ENCODE measurements at regions not wholly inside any gene's neighbourhood (a gene's known extent, or its start where the extent isn't known, plus 50 kb on each side); places are given as distances from the start of the nearest gene placed in this dataset.

- H3K4me3 ChIP-seq (ENCODE audit: low read depth in 1 of 2, low read length in 2 of 2): no peak overlapping the region
- 44 to 47% methylated on average over 1 of the region's 1 CpG for WGBS, 2 donors
- no peaks in the 10 kb centered on the region for H3K36me3 ChIP-seq (ENCODE audit: control insufficient read depth in 2 of 2, insufficient read depth in 2 of 2, low read length in 1 of 2)
- no peak overlapping the region for H3K27ac ChIP-seq (ENCODE audit: low read depth in 2 of 2, low read length in 1 of 2)
- H3K9me3 ChIP-seq (ENCODE audit: control insufficient read depth in 2 of 2, insufficient read depth in 1 of 2, low read depth in 1 of 2, low read length in 1 of 2): no peaks in the 10 kb centered on the region
- no peaks in the 10 kb centered on the region for H3K27me3 ChIP-seq (ENCODE audit: control insufficient read depth in 1 of 2, insufficient read depth in 2 of 2, low read length in 2 of 2)
- H3K4me1 ChIP-seq (ENCODE audit: control insufficient read depth in 2 of 2, insufficient read depth in 2 of 2, low read length in 1 of 2): no peaks in the 10 kb centered on the region
These were observed 169.4 kb upstream of the TMEM161B start for GRCh38 chr5:88438006-88438405.

GRCh38 chr5:88436290-88436689 lies 167.6 kb upstream of the TMEM161B start:
- Histone ChIP-seq H3K4me1 (ENCODE audit: control insufficient read depth in 2 of 2, insufficient read depth in 2 of 2, low read length in 1 of 2) (no peaks in the 10 kb centered on the region), H3K9me3 (ENCODE audit: control insufficient read depth in 2 of 2, insufficient read depth in 1 of 2, low read depth in 1 of 2, low read length in 1 of 2) (no peaks in the 10 kb centered on the region), H3K27me3 (ENCODE audit: control insufficient read depth in 1 of 2, insufficient read depth in 2 of 2, low read length in 2 of 2) (no peaks in the 10 kb centered on the region), H3K27ac (ENCODE audit: low read depth in 2 of 2, low read length in 1 of 2) (no peak overlapping the region), H3K4me3 (ENCODE audit: low read depth in 1 of 2, low read length in 2 of 2) (no peak overlapping the region), H3K36me3 (ENCODE audit: control insufficient read depth in 2 of 2, insufficient read depth in 2 of 2, low read length in 1 of 2) (no peaks in the 10 kb centered on the region)
- 91 to 95% methylated on average over 2 of the region's 2 CpGs for WGBS, 2 donors

GRCh38 chr5:88428633-88429032 lies 160.0 kb upstream of the TMEM161B start:
- no peak overlapping the region for H3K4me3 ChIP-seq (ENCODE audit: low read depth in 1 of 2, low read length in 2 of 2)
- WGBS, 2 donors: 53 to 60% methylated on average over 1 of the region's 1 CpG

GRCh38 chr5:88426441-88426840 lies 157.8 kb upstream of the TMEM161B start:
- Histone ChIP-seq H3K9me3 (ENCODE audit: control insufficient read depth in 2 of 2, insufficient read depth in 1 of 2, low read depth in 1 of 2, low read length in 1 of 2) (peaks cover 0 to 6% of the 10 kb centered on the region in 2 donors), H3K4me1 (ENCODE audit: control insufficient read depth in 2 of 2, insufficient read depth in 2 of 2, low read length in 1 of 2) (no peaks in the 10 kb centered on the region), H3K36me3 (ENCODE audit: control insufficient read depth in 2 of 2, insufficient read depth in 2 of 2, low read length in 1 of 2) (no peaks in the 10 kb centered on the region), H3K27me3 (ENCODE audit: control insufficient read depth in 1 of 2, insufficient read depth in 2 of 2, low read length in 2 of 2) (no peaks in the 10 kb centered on the region), H3K4me3 (ENCODE audit: low read depth in 1 of 2, low read length in 2 of 2) (no peak overlapping the region), H3K27ac (ENCODE audit: low read depth in 2 of 2, low read length in 1 of 2) (no peak overlapping the region)

More at GRCh38 chr5:88428633-88429032, 160.0 kb upstream of the TMEM161B start:
- H3K27ac ChIP-seq (ENCODE audit: low read depth in 2 of 2, low read length in 1 of 2): no peak overlapping the region
- peaks cover 0 to 6% of the 10 kb centered on the region in 2 donors for H3K9me3 ChIP-seq (ENCODE audit: control insufficient read depth in 2 of 2, insufficient read depth in 1 of 2, low read depth in 1 of 2, low read length in 1 of 2)
- no peaks in the 10 kb centered on the region for H3K36me3 ChIP-seq (ENCODE audit: control insufficient read depth in 2 of 2, insufficient read depth in 2 of 2, low read length in 1 of 2)
- no peaks in the 10 kb centered on the region for H3K4me1 ChIP-seq (ENCODE audit: control insufficient read depth in 2 of 2, insufficient read depth in 2 of 2, low read length in 1 of 2)
- no peaks in the 10 kb centered on the region for H3K27me3 ChIP-seq (ENCODE audit: control insufficient read depth in 1 of 2, insufficient read depth in 2 of 2, low read length in 2 of 2)

DNA sequence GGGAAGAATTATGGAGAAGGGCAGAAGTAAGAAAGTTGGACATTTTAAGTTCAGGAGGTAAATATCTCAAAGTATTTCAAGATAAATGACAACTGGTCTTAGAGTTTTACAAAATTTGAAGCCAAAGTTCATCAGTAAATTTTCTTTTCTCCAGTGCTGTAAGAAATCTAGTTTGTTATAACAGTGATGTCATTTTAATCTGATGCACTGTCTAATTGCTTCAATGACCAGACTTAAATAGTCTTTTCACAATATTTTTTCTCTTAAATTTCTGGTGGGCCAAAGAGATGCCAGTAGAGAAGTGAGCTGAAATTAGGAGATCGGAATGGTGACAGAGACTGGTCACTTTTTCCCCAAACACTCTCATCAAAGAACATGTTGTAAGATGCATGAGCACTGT lies 156.5 kb upstream of the TMEM161B start:
- H3K27ac ChIP-seq (ENCODE audit: low read depth in 2 of 2, low read length in 1 of 2): no peak overlapping the region
- no peaks in the 10 kb centered on the region for H3K27me3 ChIP-seq (ENCODE audit: control insufficient read depth in 1 of 2, insufficient read depth in 2 of 2, low read length in 2 of 2)
- no peaks in the 10 kb centered on the region for H3K36me3 ChIP-seq (ENCODE audit: control insufficient read depth in 2 of 2, insufficient read depth in 2 of 2, low read length in 1 of 2)
- H3K9me3 ChIP-seq (ENCODE audit: control insufficient read depth in 2 of 2, insufficient read depth in 1 of 2, low read depth in 1 of 2, low read length in 1 of 2): no peaks in the 10 kb centered on the region
- WGBS, 2 donors: 95% methylated on average over 1 of the region's 1 CpG
- no peak overlapping the region for H3K4me3 ChIP-seq (ENCODE audit: low read depth in 1 of 2, low read length in 2 of 2)
- no peaks in the 10 kb centered on the region for H3K4me1 ChIP-seq (ENCODE audit: control insufficient read depth in 2 of 2, insufficient read depth in 2 of 2, low read length in 1 of 2)

GRCh38 chr5:88419931-88420330 lies 151.3 kb upstream of the TMEM161B start:
- H3K27ac ChIP-seq (ENCODE audit: low read depth in 2 of 2, low read length in 1 of 2): no peak overlapping the region
- H3K27me3 ChIP-seq (ENCODE audit: control insufficient read depth in 1 of 2, insufficient read depth in 2 of 2, low read length in 2 of 2): no peaks in the 10 kb centered on the region
- WGBS, 2 donors: 71 to 76% methylated on average over 3 of the region's 3 CpGs
- no peaks in the 10 kb centered on the region for H3K4me1 ChIP-seq (ENCODE audit: control insufficient read depth in 2 of 2, insufficient read depth in 2 of 2, low read length in 1 of 2)
- H3K4me3 ChIP-seq (ENCODE audit: low read depth in 1 of 2, low read length in 2 of 2): no peak overlapping the region
- H3K36me3 ChIP-seq (ENCODE audit: control insufficient read depth in 2 of 2, insufficient read depth in 2 of 2, low read length in 1 of 2): no peaks in the 10 kb centered on the region
- H3K9me3 ChIP-seq (ENCODE audit: control insufficient read depth in 2 of 2, insufficient read depth in 1 of 2, low read depth in 1 of 2, low read length in 1 of 2): no peaks in the 10 kb centered on the region

GRCh38 chr5:88407341-88407740 lies 138.7 kb upstream of the TMEM161B start:
- Histone ChIP-seq H3K27ac (ENCODE audit: low read depth in 2 of 2, low read length in 1 of 2) (no peak overlapping the region), H3K36me3 (ENCODE audit: control insufficient read depth in 2 of 2, insufficient read depth in 2 of 2, low read length in 1 of 2) (no peaks in the 10 kb centered on the region), H3K27me3 (ENCODE audit: control insufficient read depth in 1 of 2, insufficient read depth in 2 of 2, low read length in 2 of 2) (no peaks in the 10 kb centered on the region), H3K9me3 (ENCODE audit: control insufficient read depth in 2 of 2, insufficient read depth in 1 of 2, low read depth in 1 of 2, low read length in 1 of 2) (no peaks in the 10 kb centered on the region), H3K4me1 (ENCODE audit: control insufficient read depth in 2 of 2, insufficient read depth in 2 of 2, low read length in 1 of 2) (no peaks in the 10 kb centered on the region), H3K4me3 (ENCODE audit: low read depth in 1 of 2, low read length in 2 of 2) (no peak overlapping the region)
- 74 to 82% methylated on average over 4 of the region's 4 CpGs for whole genome bisulfite sequencing, 2 donors

- WGBS, 2 donors: 59 to 74% methylated on average over 3 of the region's 3 CpGs
- H3K4me1 ChIP-seq (ENCODE audit: control insufficient read depth in 2 of 2, insufficient read depth in 2 of 2, low read length in 1 of 2): no peaks in the 10 kb centered on the region
- no peak overlapping the region for H3K27ac ChIP-seq (ENCODE audit: low read depth in 2 of 2, low read length in 1 of 2)
- no peaks in the 10 kb centered on the region for H3K36me3 ChIP-seq (ENCODE audit: control insufficient read depth in 2 of 2, insufficient read depth in 2 of 2, low read length in 1 of 2)
- H3K9me3 ChIP-seq (ENCODE audit: control insufficient read depth in 2 of 2, insufficient read depth in 1 of 2, low read depth in 1 of 2, low read length in 1 of 2): no peaks in the 10 kb centered on the region
- H3K4me3 ChIP-seq (ENCODE audit: low read depth in 1 of 2, low read length in 2 of 2): no peak overlapping the region
- no peaks in the 10 kb centered on the region for H3K27me3 ChIP-seq (ENCODE audit: control insufficient read depth in 1 of 2, insufficient read depth in 2 of 2, low read length in 2 of 2)
These were observed 137.1 kb upstream of the TMEM161B start for GRCh38 chr5:88405783-88406182.

- H3K4me3 ChIP-seq (ENCODE audit: low read depth in 1 of 2, low read length in 2 of 2): no peak overlapping the region
- H3K27ac ChIP-seq (ENCODE audit: low read depth in 2 of 2, low read length in 1 of 2): no peak overlapping the region
- 81 to 90% methylated on average over 2 of the region's 2 CpGs for WGBS, 2 donors
- no peaks in the 10 kb centered on the region for H3K27me3 ChIP-seq (ENCODE audit: control insufficient read depth in 1 of 2, insufficient read depth in 2 of 2, low read length in 2 of 2)
- H3K9me3 ChIP-seq (ENCODE audit: control insufficient read depth in 2 of 2, insufficient read depth in 1 of 2, low read depth in 1 of 2, low read length in 1 of 2): no peaks in the 10 kb centered on the region
- no peaks in the 10 kb centered on the region for H3K36me3 ChIP-seq (ENCODE audit: control insufficient read depth in 2 of 2, insufficient read depth in 2 of 2, low read length in 1 of 2)
- no peaks in the 10 kb centered on the region for H3K4me1 ChIP-seq (ENCODE audit: control insufficient read depth in 2 of 2, insufficient read depth in 2 of 2, low read length in 1 of 2)
These were observed 135.8 kb upstream of the TMEM161B start for GRCh38 chr5:88404405-88404804.

GRCh38 chr5:88401686-88402085 lies 133.0 kb upstream of the TMEM161B start:
- Histone ChIP-seq H3K36me3 (ENCODE audit: control insufficient read depth in 2 of 2, insufficient read depth in 2 of 2, low read length in 1 of 2) (no peaks in the 10 kb centered on the region), H3K4me1 (ENCODE audit: control insufficient read depth in 2 of 2, insufficient read depth in 2 of 2, low read length in 1 of 2) (no peaks in the 10 kb centered on the region), H3K27ac (ENCODE audit: low read depth in 2 of 2, low read length in 1 of 2) (no peak overlapping the region), H3K27me3 (ENCODE audit: control insufficient read depth in 1 of 2, insufficient read depth in 2 of 2, low read length in 2 of 2) (no peaks in the 10 kb centered on the region), H3K9me3 (ENCODE audit: control insufficient read depth in 2 of 2, insufficient read depth in 1 of 2, low read depth in 1 of 2, low read length in 1 of 2) (no peaks in the 10 kb centered on the region), H3K4me3 (ENCODE audit: low read depth in 1 of 2, low read length in 2 of 2) (no peak overlapping the region)
- 45 to 71% methylated on average over 4 of the region's 4 CpGs for WGBS, 2 donors

Data from esophagus (tissue), 2 donors.